GM12874 (cell line): ENCODE measurements at regions not wholly inside any gene's neighbourhood (a gene's known extent, or its start where the extent isn't known, plus 50 kb on each side); places are given as distances from the start of the nearest gene placed in this dataset.

Experiments used
- TF ChIP-seq, protein P1 (sequence below): IDR thresholded peaks from 2 replicates; pipeline ENCODE4 v1.5.1; 2011; ENCODE audit warnings: low read depth, mild to moderate bottlenecking, control low read depth, low read length, moderate library complexity; ENCODE audit not compliant: insufficient read depth

DNA sequence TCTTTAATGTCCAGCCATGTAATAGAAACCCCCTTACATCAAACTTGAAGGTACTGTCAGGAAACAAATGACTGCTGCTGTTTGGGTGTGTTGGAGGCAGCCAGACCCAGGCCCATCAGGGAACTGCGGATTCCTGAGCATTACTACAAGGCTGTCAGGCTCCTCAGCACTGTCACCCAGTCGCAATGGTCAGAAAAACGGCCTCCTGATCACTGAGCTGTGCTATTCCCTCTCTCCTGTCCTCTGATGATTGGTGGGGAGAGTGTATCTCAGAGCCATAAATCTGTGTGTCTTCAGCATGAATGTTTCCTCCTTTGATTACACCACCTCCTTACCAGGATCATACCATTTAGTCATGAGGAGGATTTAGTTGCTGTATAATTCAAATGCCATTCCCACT, 135.2 kb upstream of the GADL1 start:
- TF ChIP-seq, protein P1, sequence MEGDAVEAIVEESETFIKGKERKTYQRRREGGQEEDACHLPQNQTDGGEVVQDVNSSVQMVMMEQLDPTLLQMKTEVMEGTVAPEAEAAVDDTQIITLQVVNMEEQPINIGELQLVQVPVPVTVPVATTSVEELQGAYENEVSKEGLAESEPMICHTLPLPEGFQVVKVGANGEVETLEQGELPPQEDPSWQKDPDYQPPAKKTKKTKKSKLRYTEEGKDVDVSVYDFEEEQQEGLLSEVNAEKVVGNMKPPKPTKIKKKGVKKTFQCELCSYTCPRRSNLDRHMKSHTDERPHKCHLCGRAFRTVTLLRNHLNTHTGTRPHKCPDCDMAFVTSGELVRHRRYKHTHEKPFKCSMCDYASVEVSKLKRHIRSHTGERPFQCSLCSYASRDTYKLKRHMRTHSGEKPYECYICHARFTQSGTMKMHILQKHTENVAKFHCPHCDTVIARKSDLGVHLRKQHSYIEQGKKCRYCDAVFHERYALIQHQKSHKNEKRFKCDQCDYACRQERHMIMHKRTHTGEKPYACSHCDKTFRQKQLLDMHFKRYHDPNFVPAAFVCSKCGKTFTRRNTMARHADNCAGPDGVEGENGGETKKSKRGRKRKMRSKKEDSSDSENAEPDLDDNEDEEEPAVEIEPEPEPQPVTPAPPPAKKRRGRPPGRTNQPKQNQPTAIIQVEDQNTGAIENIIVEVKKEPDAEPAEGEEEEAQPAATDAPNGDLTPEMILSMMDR = no peak

DNA sequence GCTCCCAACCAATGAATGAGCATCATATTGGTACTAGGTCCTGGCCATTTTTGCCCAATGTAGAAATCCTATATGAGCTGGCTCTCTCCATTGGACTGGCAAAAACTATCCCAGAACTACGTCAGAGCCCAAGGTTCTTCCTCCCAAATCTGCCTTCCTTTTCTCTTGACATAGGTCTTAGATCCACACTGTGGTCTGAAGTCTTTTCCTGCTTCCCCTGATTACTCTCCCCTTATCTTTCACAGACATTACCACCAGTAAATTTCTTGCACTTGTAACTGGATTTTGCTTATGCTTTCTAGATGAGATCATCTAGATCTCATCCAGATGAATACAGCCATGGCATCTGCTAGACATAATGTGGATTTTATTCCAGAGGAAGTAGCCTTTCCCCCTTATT, 141.2 kb upstream of the GADL1 start:
- TF ChIP-seq, protein P1 = no peak

DNA sequence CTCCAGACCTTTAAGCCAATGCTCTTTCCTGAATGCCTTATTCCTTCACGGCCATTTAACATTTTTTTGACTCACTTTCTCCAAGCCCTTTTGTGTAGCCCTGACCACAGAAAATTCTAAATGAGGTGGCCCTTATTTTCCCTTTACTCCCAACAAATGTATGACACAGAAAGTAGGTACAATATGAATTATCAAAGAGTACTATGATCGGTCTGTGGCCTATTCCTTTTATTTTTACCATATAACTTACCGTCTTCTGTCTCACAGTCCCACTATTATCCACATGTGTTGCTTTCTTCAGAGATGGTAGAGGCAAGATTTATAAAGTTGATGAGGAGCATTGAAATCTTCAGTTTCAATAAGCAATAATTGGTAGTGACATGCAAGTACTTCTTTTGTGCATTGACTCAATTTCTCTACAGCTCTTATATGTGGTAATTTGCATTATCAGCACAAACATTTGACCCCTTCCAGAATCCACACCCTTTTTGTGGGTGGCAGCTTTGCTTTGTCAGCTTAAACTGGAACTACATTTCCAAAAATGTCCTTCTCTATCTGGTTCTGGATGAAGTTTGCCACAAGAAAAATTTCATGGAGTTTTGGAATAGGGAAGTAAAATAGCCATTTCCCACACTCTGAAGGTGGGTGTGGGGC, 143.8 kb upstream of the GADL1 start:
- TF ChIP-seq, protein P1 = no peak

DNA sequence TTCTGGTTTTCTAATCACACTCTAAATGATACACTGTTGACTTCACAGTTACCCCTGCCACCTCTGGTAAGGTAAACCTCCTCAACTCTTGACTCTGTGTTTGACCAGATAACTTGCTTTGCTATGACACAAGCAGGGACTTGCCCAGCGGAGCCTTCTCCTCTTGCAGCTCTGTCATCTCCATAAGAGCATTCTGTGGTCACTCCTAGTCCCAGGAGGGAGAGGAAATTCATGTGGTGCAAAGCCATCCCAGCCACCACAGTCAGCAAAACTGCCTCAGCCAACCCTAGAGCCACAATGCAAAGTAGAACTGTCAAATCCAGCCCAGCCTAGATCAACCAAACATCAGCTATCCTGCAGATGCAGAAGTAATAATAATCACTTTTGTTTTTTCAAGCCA, 144.7 kb upstream of the GADL1 start:
- TF ChIP-seq, protein P1 = no peak

DNA sequence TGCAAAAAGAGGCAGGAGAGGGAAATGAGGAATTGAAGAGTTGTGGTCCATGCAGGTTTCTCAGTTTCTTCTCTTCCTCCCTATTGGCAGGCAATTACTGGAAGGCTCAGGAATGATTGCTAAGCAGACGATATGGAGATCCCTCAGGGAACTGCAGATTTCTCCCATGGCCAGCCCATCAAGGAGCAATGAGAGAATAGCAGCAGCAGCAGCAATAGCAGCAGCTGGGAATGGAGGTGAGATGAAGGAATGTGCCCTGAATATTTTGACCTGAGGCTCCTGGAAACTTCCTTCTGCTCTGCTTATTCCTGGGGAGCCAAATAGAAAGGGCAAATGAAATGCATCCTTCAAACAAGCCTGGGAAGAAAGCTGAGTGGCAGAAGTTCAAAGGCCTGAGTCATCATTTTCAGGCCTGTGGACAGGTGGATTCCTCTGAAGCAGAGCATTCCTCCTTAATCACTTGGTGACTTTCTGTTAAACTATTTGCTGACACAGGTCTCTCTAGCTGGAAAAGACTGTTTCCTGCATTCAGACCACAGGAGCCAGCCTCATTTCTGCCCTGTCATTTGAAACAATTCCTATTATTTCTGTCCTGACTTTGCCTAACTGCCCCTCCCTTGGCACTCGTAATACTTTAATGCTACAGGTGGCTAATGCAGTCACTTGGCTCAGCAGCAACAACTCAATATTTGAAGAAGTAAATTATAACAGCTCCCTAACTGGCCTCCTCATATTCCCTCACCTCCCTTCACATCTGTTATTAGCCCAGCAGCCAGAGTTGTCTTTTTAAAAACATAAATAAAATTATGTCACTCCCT, 146.9 kb upstream of the GADL1 start:
- TF ChIP-seq, protein P1 = no peak

DNA sequence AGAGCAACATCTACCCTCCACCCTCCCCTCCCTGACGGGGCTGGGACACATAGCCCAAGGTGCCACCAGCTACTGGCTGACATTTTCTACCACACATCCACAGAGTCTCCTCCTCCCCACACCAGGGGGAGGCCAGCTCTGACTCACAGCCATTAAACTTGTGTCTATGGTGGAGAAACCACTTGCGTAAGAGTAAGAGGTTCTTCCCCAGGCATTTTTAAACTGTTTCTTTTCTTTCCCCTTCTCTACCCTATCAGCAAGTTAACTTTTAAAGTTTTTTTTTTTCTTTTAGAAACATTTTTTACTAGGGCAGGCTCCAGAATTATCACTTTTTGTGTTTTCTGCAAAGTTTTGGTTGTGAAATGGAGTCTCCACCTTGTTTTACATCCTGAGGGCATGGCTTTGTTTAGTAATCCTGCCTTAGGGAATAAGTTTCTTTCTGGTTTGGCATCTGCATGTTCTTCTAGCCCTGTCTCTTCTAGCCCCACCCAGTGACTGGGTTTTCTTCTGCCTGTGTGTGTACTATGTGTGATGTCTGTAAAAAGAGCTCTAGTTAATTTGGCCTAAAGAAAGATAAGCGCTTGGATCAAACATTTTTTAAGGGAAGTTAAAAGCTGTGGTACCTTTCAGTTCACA, 148.8 kb upstream of the GADL1 start:
- TF ChIP-seq, protein P1 = no peak

DNA sequence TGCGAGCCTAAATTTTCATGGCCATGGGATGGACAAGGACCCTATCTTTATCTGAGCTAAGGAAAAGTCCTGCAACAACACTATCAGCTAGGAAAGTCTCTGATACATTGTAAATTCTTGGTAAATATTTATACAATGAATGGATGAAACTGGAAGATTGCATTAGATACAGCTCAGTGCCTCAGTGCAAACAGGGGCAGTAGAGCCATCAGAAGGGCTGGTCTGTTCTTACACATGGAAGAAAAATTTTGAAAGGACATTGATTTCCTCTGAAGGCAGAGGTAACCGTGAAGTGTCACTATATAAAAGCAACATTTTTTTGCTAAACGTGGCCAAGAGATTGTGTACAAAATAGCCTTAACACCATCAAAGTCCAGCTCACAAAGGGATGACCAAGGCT, 153.2 kb upstream of the GADL1 start:
- TF ChIP-seq, protein P1 = no peak
